ENCODE measurements at regions not wholly inside any gene's neighbourhood (a gene's known extent, or its start where the extent isn't known, plus 50 kb on each side); places are given as distances from the start of the nearest gene placed in this dataset.
"Not testable (repeated sequence)": the region's sequence is repeated elsewhere in the genome, so short reads cannot be mapped to it uniquely, and the experiment has no call there.

- DNase-seq = no peak
Measured at GRCh38 chr13:90732049-90732448, 615.4 kb upstream of the MIR17HG start.

GRCh38 chr13:90734497-90734896 is 613.0 kb upstream of the MIR17HG start:
- DNase-seq = not testable (repeated sequence)

GRCh38 chr13:90738881-90739280 is 608.6 kb upstream of the MIR17HG start:
- DNase-seq = no peak

- DNase-seq = no peak
Measured at GRCh38 chr13:90740099-90740498, 607.4 kb upstream of the MIR17HG start.

GRCh38 chr13:90742381-90742780 is 605.1 kb upstream of the MIR17HG start:
- no peak for DNase-seq

- DNase-seq = no peak
Measured at GRCh38 chr13:90746230-90746629, 601.3 kb upstream of the MIR17HG start.

GRCh38 chr13:90750021-90750420 is 597.5 kb upstream of the MIR17HG start:
- DNase-seq = no peak

GRCh38 chr13:90751026-90751425 is 596.5 kb upstream of the MIR17HG start:
- no peak for DNase-seq

- DNase-seq = no peak
Measured at GRCh38 chr13:90752070-90752469, 595.4 kb upstream of the MIR17HG start.

GRCh38 chr13:90757127-90757680 is 590.3 kb upstream of the MIR17HG start:
- no peak for DNase-seq

GRCh38 chr13:90760639-90761038 is 586.8 kb upstream of the MIR17HG start:
- DNase-seq = no peak

- no peak for DNase-seq
Measured at GRCh38 chr13:90763476-90764150, 583.9 kb upstream of the MIR17HG start.

- DNase-seq = no peak
Measured at GRCh38 chr13:90766386-90766902, 581.0 kb upstream of the MIR17HG start.

GRCh38 chr13:90768116-90768515 is 579.4 kb upstream of the MIR17HG start:
- no peak for DNase-seq

GRCh38 chr13:90769387-90769786 is 578.1 kb upstream of the MIR17HG start:
- DNase-seq = no peak

GRCh38 chr13:90770334-90770733 is 577.2 kb upstream of the MIR17HG start:
- no peak for DNase-seq

GRCh38 chr13:90773681-90774080 is 573.8 kb upstream of the MIR17HG start:
- no peak for DNase-seq

GRCh38 chr13:90776051-90776748 is 571.3 kb upstream of the MIR17HG start:
- no peak for DNase-seq

GRCh38 chr13:90783273-90783672 is 564.2 kb upstream of the MIR17HG start:
- DNase-seq = no peak

GRCh38 chr13:90787007-90787406 is 560.5 kb upstream of the MIR17HG start:
- DNase-seq = no peak

- no peak for DNase-seq
Measured at GRCh38 chr13:90792335-90792734, 555.2 kb upstream of the MIR17HG start.

- no peak for DNase-seq
Measured at GRCh38 chr13:90793261-90793820, 554.1 kb upstream of the MIR17HG start.

GRCh38 chr13:90796474-90796873 is 551.0 kb upstream of the MIR17HG start:
- no peak for DNase-seq

GRCh38 chr13:90797335-90797734 is 550.2 kb upstream of the MIR17HG start:
- no peak for DNase-seq

Measured in NCI-H1092 (cell line).